GM23338 (cell line): ENCODE measurements at regions not wholly inside any gene's neighbourhood (a gene's known extent, or its start where the extent isn't known, plus 50 kb on each side); places are given as distances from the start of the nearest gene placed in this dataset.

Experiments used
- CREB1 ChIP-seq: fragments of 250-450 bp; sonication (Bioruptor Pico); IDR thresholded peaks from 2 replicates; pipeline ENCODE4 v1.5.0; 2020; ENCODE audit warnings: low read depth, mild to moderate bottlenecking, moderate library complexity
- EZH2 ChIP-seq: fragments of 200-600 bp; sonication (generic); IDR thresholded peaks from one replicate; pipeline ENCODE4 v1.8.0; 2017; ENCODE audit warnings: antibody characterized with exemption, mild to moderate bottlenecking, low read depth; ENCODE audit not compliant: unreplicated experiment
- JUNB ChIP-seq: IDR thresholded peaks from one replicate; pipeline ENCODE4 v1.6.1; 2016; ENCODE audit warnings: antibody characterized with exemption; ENCODE audit not compliant: unreplicated experiment
- POLR2AphosphoS5 ChIP-seq: IDR thresholded peaks from 2 replicates; pipeline ENCODE4 v1.6.1; 2016; ENCODE audit warnings: antibody characterized with exemption, low read depth
- ZNF114 ChIP-seq: fragments of 250-450 bp; sonication (Bioruptor Pico); IDR thresholded peaks from 2 replicates; pipeline ENCODE4 v1.5.0; 2020; ENCODE audit warnings: mild to moderate bottlenecking, moderate library complexity
- TF ChIP-seq, protein P1 (sequence below): IDR thresholded peaks from one replicate; pipeline ENCODE4 v1.6.1; 2018; ENCODE audit warnings: antibody characterized with exemption; ENCODE audit not compliant: unreplicated experiment
- TF ChIP-seq, protein P2 (sequence below), 2 experiments: fragments of 200-600 bp in 1 of 2; sonication (generic) in 1 of 2; conservative IDR thresholded peaks; 2 replicates each; pipeline versions ENCODE4 v1.5.1 to v1.6.1; 2016 to 2017; ENCODE audit warnings: antibody characterized with exemption in 2 of 2, low read depth in 2 of 2, mild to moderate bottlenecking in 2 of 2, moderate library complexity in 1 of 2
- TF ChIP-seq, protein P3 (sequence below): fragments of 250-450 bp; sonication (Bioruptor Pico); IDR thresholded peaks from 2 replicates; pipeline ENCODE4 v1.5.0; 2020; ENCODE audit warnings: mild to moderate bottlenecking, moderate library complexity

DNA sequence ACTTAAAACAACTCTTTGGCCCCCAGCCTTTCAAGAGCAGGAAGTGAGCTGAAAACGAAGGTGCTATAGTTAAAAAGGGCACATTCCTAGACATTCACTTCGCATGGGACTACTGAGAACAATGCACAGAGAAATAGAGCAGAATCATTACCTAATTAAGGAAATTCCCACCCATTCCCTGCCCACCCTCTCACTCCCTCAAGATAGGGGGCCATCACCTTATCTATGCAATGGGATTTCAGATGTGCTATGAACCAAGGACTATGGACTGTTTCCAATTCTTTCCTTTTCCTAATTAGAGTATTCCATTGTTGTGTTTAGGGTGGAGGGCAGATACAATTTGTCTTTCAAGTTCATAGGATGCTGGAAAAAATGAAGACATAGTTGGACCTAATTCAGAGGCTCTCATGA, 476.8 kb downstream of the CETN3 start:
- TF ChIP-seq, protein P1, sequence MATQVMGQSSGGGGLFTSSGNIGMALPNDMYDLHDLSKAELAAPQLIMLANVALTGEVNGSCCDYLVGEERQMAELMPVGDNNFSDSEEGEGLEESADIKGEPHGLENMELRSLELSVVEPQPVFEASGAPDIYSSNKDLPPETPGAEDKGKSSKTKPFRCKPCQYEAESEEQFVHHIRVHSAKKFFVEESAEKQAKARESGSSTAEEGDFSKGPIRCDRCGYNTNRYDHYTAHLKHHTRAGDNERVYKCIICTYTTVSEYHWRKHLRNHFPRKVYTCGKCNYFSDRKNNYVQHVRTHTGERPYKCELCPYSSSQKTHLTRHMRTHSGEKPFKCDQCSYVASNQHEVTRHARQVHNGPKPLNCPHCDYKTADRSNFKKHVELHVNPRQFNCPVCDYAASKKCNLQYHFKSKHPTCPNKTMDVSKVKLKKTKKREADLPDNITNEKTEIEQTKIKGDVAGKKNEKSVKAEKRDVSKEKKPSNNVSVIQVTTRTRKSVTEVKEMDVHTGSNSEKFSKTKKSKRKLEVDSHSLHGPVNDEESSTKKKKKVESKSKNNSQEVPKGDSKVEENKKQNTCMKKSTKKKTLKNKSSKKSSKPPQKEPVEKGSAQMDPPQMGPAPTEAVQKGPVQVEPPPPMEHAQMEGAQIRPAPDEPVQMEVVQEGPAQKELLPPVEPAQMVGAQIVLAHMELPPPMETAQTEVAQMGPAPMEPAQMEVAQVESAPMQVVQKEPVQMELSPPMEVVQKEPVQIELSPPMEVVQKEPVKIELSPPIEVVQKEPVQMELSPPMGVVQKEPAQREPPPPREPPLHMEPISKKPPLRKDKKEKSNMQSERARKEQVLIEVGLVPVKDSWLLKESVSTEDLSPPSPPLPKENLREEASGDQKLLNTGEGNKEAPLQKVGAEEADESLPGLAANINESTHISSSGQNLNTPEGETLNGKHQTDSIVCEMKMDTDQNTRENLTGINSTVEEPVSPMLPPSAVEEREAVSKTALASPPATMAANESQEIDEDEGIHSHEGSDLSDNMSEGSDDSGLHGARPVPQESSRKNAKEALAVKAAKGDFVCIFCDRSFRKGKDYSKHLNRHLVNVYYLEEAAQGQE, result no peak
- TF ChIP-seq, protein P2, sequence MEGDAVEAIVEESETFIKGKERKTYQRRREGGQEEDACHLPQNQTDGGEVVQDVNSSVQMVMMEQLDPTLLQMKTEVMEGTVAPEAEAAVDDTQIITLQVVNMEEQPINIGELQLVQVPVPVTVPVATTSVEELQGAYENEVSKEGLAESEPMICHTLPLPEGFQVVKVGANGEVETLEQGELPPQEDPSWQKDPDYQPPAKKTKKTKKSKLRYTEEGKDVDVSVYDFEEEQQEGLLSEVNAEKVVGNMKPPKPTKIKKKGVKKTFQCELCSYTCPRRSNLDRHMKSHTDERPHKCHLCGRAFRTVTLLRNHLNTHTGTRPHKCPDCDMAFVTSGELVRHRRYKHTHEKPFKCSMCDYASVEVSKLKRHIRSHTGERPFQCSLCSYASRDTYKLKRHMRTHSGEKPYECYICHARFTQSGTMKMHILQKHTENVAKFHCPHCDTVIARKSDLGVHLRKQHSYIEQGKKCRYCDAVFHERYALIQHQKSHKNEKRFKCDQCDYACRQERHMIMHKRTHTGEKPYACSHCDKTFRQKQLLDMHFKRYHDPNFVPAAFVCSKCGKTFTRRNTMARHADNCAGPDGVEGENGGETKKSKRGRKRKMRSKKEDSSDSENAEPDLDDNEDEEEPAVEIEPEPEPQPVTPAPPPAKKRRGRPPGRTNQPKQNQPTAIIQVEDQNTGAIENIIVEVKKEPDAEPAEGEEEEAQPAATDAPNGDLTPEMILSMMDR (conservative IDR thresholded peaks at IDR 0.05; ENCODE audit: low read depth in 2 of 2), result no peak
- no peak for TF ChIP-seq EZH2
- no peak for TF ChIP-seq POLR2AphosphoS5
- TF ChIP-seq CREB1 (CRISPR knock-in tag), result no peak
- no peak for TF ChIP-seq JUNB
- TF ChIP-seq ZNF114 (CRISPR knock-in tag), result no peak
- TF ChIP-seq, protein P3, sequence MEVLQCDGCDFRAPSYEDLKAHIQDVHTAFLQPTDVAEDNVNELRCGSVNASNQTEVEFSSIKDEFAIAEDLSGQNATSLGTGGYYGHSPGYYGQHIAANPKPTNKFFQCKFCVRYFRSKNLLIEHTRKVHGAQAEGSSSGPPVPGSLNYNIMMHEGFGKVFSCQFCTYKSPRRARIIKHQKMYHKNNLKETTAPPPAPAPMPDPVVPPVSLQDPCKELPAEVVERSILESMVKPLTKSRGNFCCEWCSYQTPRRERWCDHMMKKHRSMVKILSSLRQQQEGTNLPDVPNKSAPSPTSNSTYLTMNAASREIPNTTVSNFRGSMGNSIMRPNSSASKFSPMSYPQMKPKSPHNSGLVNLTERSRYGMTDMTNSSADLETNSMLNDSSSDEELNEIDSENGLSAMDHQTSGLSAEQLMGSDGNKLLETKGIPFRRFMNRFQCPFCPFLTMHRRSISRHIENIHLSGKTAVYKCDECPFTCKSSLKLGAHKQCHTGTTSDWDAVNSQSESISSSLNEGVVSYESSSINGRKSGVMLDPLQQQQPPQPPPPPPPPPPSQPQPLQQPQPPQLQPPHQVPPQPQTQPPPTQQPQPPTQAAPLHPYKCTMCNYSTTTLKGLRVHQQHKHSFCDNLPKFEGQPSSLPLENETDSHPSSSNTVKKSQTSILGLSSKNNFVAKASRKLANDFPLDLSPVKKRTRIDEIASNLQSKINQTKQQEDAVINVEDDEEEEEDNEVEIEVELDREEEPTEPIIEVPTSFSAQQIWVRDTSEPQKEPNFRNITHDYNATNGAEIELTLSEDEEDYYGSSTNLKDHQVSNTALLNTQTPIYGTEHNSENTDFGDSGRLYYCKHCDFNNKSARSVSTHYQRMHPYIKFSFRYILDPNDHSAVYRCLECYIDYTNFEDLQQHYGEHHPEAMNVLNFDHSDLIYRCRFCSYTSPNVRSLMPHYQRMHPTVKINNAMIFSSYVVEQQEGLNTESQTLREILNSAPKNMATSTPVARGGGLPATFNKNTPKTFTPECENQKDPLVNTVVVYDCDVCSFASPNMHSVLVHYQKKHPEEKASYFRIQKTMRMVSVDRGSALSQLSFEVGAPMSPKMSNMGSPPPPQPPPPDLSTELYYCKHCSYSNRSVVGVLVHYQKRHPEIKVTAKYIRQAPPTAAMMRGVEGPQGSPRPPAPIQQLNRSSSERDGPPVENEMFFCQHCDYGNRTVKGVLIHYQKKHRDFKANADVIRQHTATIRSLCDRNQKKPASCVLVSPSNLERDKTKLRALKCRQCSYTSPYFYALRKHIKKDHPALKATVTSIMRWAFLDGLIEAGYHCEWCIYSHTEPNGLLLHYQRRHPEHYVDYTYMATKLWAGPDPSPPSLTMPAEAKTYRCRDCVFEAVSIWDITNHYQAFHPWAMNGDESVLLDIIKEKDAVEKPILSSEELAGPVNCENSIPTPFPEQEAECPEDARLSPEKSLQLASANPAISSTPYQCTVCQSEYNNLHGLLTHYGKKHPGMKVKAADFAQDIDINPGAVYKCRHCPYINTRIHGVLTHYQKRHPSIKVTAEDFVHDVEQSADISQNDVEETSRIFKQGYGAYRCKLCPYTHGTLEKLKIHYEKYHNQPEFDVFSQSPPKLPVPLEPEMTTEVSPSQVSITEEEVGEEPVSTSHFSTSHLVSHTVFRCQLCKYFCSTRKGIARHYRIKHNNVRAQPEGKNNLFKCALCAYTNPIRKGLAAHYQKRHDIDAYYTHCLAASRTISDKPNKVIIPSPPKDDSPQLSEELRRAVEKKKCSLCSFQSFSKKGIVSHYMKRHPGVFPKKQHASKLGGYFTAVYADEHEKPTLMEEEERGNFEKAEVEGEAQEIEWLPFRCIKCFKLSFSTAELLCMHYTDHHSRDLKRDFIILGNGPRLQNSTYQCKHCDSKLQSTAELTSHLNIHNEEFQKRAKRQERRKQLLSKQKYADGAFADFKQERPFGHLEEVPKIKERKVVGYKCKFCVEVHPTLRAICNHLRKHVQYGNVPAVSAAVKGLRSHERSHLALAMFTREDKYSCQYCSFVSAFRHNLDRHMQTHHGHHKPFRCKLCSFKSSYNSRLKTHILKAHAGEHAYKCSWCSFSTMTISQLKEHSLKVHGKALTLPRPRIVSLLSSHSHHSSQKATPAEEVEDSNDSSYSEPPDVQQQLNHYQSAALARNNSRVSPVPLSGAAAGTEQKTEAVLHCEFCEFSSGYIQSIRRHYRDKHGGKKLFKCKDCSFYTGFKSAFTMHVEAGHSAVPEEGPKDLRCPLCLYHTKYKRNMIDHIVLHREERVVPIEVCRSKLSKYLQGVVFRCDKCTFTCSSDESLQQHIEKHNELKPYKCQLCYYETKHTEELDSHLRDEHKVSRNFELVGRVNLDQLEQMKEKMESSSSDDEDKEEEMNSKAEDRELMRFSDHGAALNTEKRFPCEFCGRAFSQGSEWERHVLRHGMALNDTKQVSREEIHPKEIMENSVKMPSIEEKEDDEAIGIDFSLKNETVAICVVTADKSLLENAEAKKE (CRISPR knock-in tag), result no peak
